GM23248 (cell line): ENCODE measurements at regions not wholly inside any gene's neighbourhood (a gene's known extent, or its start where the extent isn't known, plus 50 kb on each side); places are given as distances from the start of the nearest gene placed in this dataset.
"Not testable (repeated sequence)": the region's sequence is repeated elsewhere in the genome, so short reads cannot be mapped to it uniquely, and the experiment has no call there.

Experiments
- DNase-seq: peaks from one replicate; pipeline ENCODE4 v3.0.0-alpha.2; 2015
- H2AFZ ChIP-seq: fragments of 200-600 bp; sonication (generic); 2 replicates; pipeline ENCODE4 v1.6.1; 2016; ENCODE audit warnings: antibody characterized with exemption
- H3F3A ChIP-seq: fragments of 200-600 bp; sonication (generic); 2 replicates; pipeline ENCODE4 v1.6.1; 2016; ENCODE audit warnings: mild to moderate bottlenecking, antibody characterized with exemption, mixed run types; ENCODE audit not compliant: insufficient read depth
- H3K27ac ChIP-seq: fragments of 200-600 bp; sonication (generic); 2 replicates; pipeline ENCODE4 v1.5.1; 2016; ENCODE audit warnings: mild to moderate bottlenecking
- H3K27me3 ChIP-seq: fragments of 200-600 bp; sonication (generic); replicated peaks from 2 replicates; pipeline ENCODE4 v1.6.1; 2016; ENCODE audit warnings: mild to moderate bottlenecking; ENCODE audit not compliant: insufficient read depth
- H3K36me3 ChIP-seq: fragments of 200-600 bp; sonication (generic); 2 replicates; pipeline ENCODE4 v1.6.1; 2016; ENCODE audit warnings: low read depth, mild to moderate bottlenecking
- H3K4me1 ChIP-seq: fragments of 200-600 bp; sonication (generic); 2 replicates; pipeline ENCODE4 v1.6.1; 2016; ENCODE audit warnings: mild to moderate bottlenecking; ENCODE audit not compliant: insufficient read depth
- H3K4me2 ChIP-seq: fragments of 200-600 bp; sonication (generic); one replicate; pipeline ENCODE4 v1.6.1; 2016; ENCODE audit warnings: mild to moderate bottlenecking; ENCODE audit not compliant: unreplicated experiment
- H3K4me3 ChIP-seq: fragments of 200-600 bp; sonication (generic); 2 replicates; pipeline ENCODE4 v1.5.1; 2016; ENCODE audit warnings: mild to moderate bottlenecking
- H3K79me2 ChIP-seq: fragments of 200-600 bp; sonication (generic); 2 replicates; pipeline ENCODE4 v1.6.1; 2016; ENCODE audit warnings: mild to moderate bottlenecking; ENCODE audit not compliant: insufficient read depth
- H3K9ac ChIP-seq: fragments of 200-600 bp; sonication (generic); 2 replicates; pipeline ENCODE4 v1.6.1; 2016; ENCODE audit warnings: mild to moderate bottlenecking
- H3K9me2 ChIP-seq: fragments of 200-600 bp; sonication (generic); 2 replicates; pipeline ENCODE4 v1.6.1; 2016; ENCODE audit warnings: mixed run types, mild to moderate bottlenecking, moderate library complexity; ENCODE audit not compliant: insufficient read depth
- H3K9me3 ChIP-seq: fragments of 200-600 bp; sonication (generic); one replicate; pipeline ENCODE4 v1.6.1; 2017; ENCODE audit warnings: low read depth
- H4K20me1 ChIP-seq: fragments of 200-600 bp; sonication (generic); 2 replicates; pipeline ENCODE4 v1.6.0; 2016; ENCODE audit not compliant: insufficient read depth
- EZH2 ChIP-seq: fragments of 200-600 bp; sonication (generic); IDR thresholded peaks from 2 replicates; pipeline ENCODE4 v1.6.1; 2018; ENCODE audit warnings: antibody characterized with exemption, mild to moderate bottlenecking; ENCODE audit not compliant: insufficient read depth, poor library complexity, severe bottlenecking
- EZH2phosphoT487 ChIP-seq: fragments of 200-600 bp; sonication (generic); IDR thresholded peaks from 2 replicates; pipeline ENCODE4 v1.6.1; 2018; ENCODE audit warnings: antibody characterized with exemption, moderate library complexity, mild to moderate bottlenecking, low read depth; ENCODE audit not compliant: insufficient read depth
- WGBS, 2 experiments: methylation state at CpG; one replicate each; pipeline ENCODE4 v1.1.6; 2015 to 2017; ENCODE audit warnings: low lambda C conversion rate in 2 of 2, low coverage in 1 of 2; ENCODE audit errors: missing lambda C conversion rate in 2 of 2; 5-methylcytosine and 5-hydroxymethylcytosine counted together
- in situ Hi-C: fragments of 300-500 bp; cut with MboI; formaldehyde crosslinking; loops from 2 replicates; pipeline ENCODE4 v1.15.0; 2020

DNA sequence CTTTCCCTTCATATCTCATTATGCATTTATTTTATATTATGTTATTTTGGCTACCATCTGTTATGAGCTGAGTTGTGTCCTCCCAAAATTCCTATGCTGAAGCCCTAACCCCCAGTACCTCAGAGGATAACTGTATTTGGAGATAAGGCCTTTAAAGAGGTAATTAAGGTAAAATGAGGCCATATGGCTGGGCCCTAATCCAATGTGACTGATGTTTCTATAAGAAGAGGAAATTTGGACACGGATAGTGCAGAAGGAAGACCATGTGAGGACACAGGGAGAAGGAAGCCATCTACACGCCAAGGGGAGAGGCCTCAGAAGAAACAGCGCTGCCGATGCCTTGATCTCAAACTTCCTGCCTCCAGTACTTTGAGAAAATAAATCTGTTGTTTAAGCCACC lies 557.7 kb upstream of the CDH5 start:
- no peaks in the 10 kb centered on the region for H4K20me1 ChIP-seq
- in situ Hi-C loops, result no loop called here
- no peak overlapping the region for H3K4me3 ChIP-seq

DNA sequence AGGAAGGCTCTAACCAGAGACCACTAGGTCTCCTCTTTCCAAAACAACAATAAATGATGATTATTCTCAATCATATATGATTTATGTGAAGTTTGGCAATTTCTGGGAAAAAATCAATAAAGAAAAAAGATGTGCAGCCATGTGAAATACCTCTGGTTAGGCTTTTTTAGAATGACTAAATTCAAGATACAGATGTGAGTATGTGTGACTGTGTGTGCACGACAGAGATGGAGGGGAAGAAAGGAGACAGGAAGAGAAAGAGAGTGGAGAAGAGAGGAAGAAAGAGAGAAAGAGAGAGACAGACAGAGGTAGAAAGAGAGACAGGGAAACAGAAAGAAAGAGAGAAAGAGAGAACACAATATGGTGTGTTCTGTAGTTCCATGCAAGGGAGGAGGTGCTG lies 558.6 kb upstream of the CDH5 start:
- H3K36me3 ChIP-seq, result no peaks in the 10 kb centered on the region
- H3K9ac ChIP-seq, result no peak overlapping the region
- in situ Hi-C loops, result no loop called here
- H3K4me3 ChIP-seq, result no peak overlapping the region
- no peaks in the 10 kb centered on the region for H4K20me1 ChIP-seq
- H3K9me3 ChIP-seq, result no peaks in the 10 kb centered on the region
- TF ChIP-seq EZH2phosphoT487 (no peak), EZH2 (no peak)
- H3K4me1 ChIP-seq, result no peaks in the 10 kb centered on the region
- no peak overlapping the region for H2AFZ ChIP-seq
- no peaks in the 10 kb centered on the region for H3K9me2 ChIP-seq
- no peak for DNase-seq
- 79 to 86% methylated on average over 1 of the region's 1 CpG for WGBS, 2 experiments
- no peak overlapping the region for H3K4me2 ChIP-seq
- H3K79me2 ChIP-seq, result no peaks in the 10 kb centered on the region
- H3K27me3 ChIP-seq, result no peaks in the 10 kb centered on the region
- H3F3A ChIP-seq, result no peaks in the 10 kb centered on the region
- H3K27ac ChIP-seq, result no peak overlapping the region

More for the DNA sequence above, 557.7 kb upstream of the CDH5 start:
- H3K9ac ChIP-seq, result no peak overlapping the region
- no peak overlapping the region for H3K27ac ChIP-seq
- H3K79me2 ChIP-seq, result no peaks in the 10 kb centered on the region
- H3K9me3 ChIP-seq, result no peaks in the 10 kb centered on the region
- no peaks in the 10 kb centered on the region for H3K27me3 ChIP-seq
- no peak overlapping the region for H3K4me2 ChIP-seq
- no peak for DNase-seq
- H3K4me1 ChIP-seq, result no peaks in the 10 kb centered on the region
- H2AFZ ChIP-seq, result no peak overlapping the region
- H3F3A ChIP-seq, result no peaks in the 10 kb centered on the region
- no peaks in the 10 kb centered on the region for H3K9me2 ChIP-seq
- no peaks in the 10 kb centered on the region for H3K36me3 ChIP-seq
- TF ChIP-seq EZH2, result no peak
- no peak for TF ChIP-seq EZH2phosphoT487
- 82 to 84% methylated on average over 4 of the region's 4 CpGs for WGBS, 2 experiments

DNA sequence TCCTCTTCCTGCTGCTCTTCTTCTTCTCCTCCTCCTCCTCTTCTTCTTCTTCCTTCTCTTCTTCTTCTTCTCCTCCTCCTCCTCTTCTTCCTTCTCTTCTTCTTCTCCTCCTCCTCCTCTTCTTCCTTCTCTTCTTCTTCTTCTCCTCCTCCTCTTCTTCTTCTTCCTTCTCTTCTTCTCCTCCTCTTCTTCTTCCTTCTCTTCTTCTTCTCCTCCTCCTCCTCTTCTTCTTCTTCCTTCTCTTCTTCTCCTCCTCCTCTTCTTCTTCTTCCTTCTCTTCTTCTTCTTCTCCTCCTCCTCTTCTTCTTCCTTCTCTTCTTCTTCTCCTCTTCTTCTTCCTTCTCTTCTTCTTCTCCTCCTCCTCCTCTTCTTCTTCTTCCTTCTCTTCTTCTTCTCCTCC lies 560.8 kb upstream of the CDH5 start:
- not testable (repeated sequence) for H3K9ac ChIP-seq

DNA sequence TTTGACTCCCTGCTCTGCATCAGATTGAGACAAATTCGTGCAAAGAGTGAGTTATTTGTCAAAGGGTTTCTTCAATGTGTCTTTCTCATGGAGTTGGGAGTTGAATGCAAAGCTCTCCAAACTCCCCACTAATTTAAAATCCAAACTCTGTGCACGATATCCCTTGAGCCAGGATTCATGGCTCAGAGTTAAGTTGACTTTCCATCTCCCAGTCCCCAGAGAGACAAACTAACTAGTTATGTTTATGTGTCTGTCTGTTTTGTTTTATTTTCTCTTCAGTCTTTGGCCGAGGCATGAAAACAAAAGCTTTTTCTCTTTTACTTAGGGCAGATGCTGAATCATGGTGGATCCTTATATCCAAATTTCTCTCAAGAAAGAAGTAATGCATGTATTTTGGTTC lies 570.0 kb upstream of the CDH5 start:
- Histone ChIP-seq H3F3A (no peaks in the 10 kb centered on the region), H3K9me2 (no peaks in the 10 kb centered on the region), H3K4me3 (no peak overlapping the region), H3K27me3 (0 out of 2 replicates have a peak, but pooled peaks cover 7% of the 10 kb centered on the region), H3K4me2 (no peak overlapping the region), H3K27ac (no peak overlapping the region), H4K20me1 (no peaks in the 10 kb centered on the region), H3K9me3 (no peaks in the 10 kb centered on the region), H3K79me2 (no peaks in the 10 kb centered on the region), H3K9ac (no peak overlapping the region), H3K36me3 (no peaks in the 10 kb centered on the region), H2AFZ (no peak overlapping the region), H3K4me1 (no peaks in the 10 kb centered on the region)
- WGBS, 2 experiments, result 13 to 18% methylated on average over 3 of the region's 3 CpGs
- no peak for TF ChIP-seq EZH2
- no peak for TF ChIP-seq EZH2phosphoT487
- no peak for DNase-seq
- in situ Hi-C loops, result no loop called here

More for the DNA sequence above, 560.8 kb upstream of the CDH5 start:
- DNase-seq, H4K20me1 ChIP-seq, H3K9me2 ChIP-seq, H3K36me3 ChIP-seq, H3K4me3 ChIP-seq, H3K9me3 ChIP-seq, H3F3A ChIP-seq, in situ Hi-C loops, H2AFZ ChIP-seq, H3K4me1 ChIP-seq, H3K27me3 ChIP-seq, H3K79me2 ChIP-seq, H3K27ac ChIP-seq, H3K4me2 ChIP-seq: not testable (repeated sequence)

DNA sequence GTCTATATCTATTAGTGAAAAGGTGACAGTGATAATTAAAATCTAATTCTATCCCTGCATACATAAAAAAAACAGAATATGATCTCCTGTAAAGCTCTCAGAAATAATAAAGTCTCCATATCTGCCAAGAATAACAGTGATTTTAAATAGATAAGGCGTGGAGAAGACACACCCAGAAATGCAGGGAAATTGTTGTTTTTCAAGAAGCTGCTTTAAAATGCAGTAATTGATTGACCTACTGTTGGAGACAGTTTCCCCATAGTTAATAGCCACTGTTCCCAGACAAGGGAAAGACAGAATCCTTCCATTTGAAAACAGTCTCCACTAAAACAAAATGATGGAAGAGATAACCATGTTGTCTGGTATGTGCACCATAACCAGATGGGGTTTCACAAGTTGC lies 571.5 kb upstream of the CDH5 start:
- Histone ChIP-seq H4K20me1 (no peaks in the 10 kb centered on the region), H3K4me2 (no peak overlapping the region), H3F3A (no peaks in the 10 kb centered on the region), H3K27me3 (0 out of 2 replicates have a peak, but pooled peaks cover 7% of the 10 kb centered on the region), H3K9ac (no peak overlapping the region), H3K4me1 (no peaks in the 10 kb centered on the region), H3K79me2 (no peaks in the 10 kb centered on the region), H3K4me3 (no peak overlapping the region), H3K27ac (no peak overlapping the region), H2AFZ (no peak overlapping the region), H3K9me2 (no peaks in the 10 kb centered on the region), H3K36me3 (no peaks in the 10 kb centered on the region), H3K9me3 (no peaks in the 10 kb centered on the region)
- TF ChIP-seq EZH2phosphoT487, result no peak
- DNase-seq, result no peak
- in situ Hi-C loops, result no loop called here
- WGBS, 2 experiments, result 50 to 59% methylated on average over 1 of the region's 1 CpG
